ENCODE measurements at regions not wholly inside any gene's neighbourhood (a gene's known extent, or its start where the extent isn't known, plus 50 kb on each side); places are given as distances from the start of the nearest gene placed in this dataset.

DNA sequence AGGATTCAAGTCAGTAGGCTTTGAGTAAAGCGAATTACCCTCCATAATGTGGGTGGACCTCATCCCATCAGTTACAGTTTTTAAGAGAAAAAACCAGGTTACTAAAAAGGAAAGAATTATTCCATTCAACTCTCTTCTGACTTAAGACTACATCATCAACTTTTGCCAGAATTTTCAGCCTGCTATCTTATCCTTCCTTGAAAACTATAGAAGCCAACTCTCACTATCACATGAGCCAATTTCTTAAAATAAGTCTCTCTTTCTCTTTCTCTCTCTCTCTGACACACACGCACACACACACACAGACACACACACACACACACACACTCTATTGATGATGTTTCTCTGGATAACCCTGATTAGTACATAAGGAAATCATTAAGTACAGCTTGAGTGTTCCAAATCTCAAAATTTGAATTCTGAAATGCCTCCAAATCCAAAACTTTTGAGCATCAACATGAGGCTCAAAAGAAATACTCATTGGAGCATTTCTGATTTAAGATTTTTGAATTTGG, 217.0 kb upstream of the PRR20A start:
- H3K4me3 ChIP-seq, result no peak overlapping the region
- no peak for ATAC-seq (replicated peaks in 6 of 8)
- WGBS, 10 experiments, result 0 to 100% (median 87%) methylated on average over 1 to 2 of the region's 2 CpGs
- in situ Hi-C loops (cut with MboI; ENCODE audit: low pct_unique_long_range_greater_than_20kb in 2 of 9, low sequenced_read_pairs in 9 of 9, unreplicated experiment in 9 of 9), result no loop called here
- H3K27ac ChIP-seq, result no peak overlapping the region
- no peaks in the 10 kb centered on the region for H3K4me1 ChIP-seq (replicated peaks in 1 of 2)

GRCh38 chr13:56924401-56924800, 216.3 kb upstream of the PRR20A start:
- Histone ChIP-seq H3K27ac (no peak overlapping the region), H3K4me3 (no peak overlapping the region), H3K4me1 (replicated peaks in 1 of 2) (no peaks in the 10 kb centered on the region)
- 0 to 100% (median 76%) methylated on average over 1 to 2 of the region's 2 CpGs; no CpG with 5 or more reads in 2 of the 10 experiments for WGBS, 10 experiments
- in situ Hi-C loops (cut with MboI; ENCODE audit: low pct_unique_long_range_greater_than_20kb in 2 of 9, low sequenced_read_pairs in 9 of 9, unreplicated experiment in 9 of 9), result no loop called here
- no peak for ATAC-seq (replicated peaks in 6 of 8)

DNA sequence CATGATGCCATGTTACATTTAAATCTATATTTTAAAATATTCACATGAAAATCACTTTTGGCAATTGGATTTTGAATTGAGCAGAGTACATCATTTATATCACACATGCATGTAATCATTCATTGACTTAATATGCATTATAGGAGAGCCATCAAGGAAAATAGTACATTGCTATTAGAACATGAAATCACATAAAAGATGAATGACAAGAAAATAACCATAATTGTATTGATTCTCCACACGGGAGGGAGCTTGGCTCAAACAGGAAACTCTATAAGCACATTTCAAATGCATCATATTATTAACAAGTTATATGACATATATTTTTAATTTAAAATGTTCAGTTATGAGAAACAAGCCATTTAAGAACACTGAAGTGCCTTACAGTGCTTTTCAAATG, 208.6 kb upstream of the PRR20A start:
- in situ Hi-C loops (cut with MboI; ENCODE audit: low pct_unique_long_range_greater_than_20kb in 2 of 9, low sequenced_read_pairs in 9 of 9, unreplicated experiment in 9 of 9), result no loop called here
- no peak for ATAC-seq (replicated peaks in 6 of 8)
- WGBS, 10 experiments, result 0 to 88% (median 42%) methylated on average over 1 of the region's 1 CpG; no CpG with 5 or more reads in 3 of the 10 experiments
- Histone ChIP-seq H3K27ac (no peak overlapping the region), H3K4me3 (no peak overlapping the region), H3K4me1 (replicated peaks in 1 of 2) (no peaks in the 10 kb centered on the region)

DNA sequence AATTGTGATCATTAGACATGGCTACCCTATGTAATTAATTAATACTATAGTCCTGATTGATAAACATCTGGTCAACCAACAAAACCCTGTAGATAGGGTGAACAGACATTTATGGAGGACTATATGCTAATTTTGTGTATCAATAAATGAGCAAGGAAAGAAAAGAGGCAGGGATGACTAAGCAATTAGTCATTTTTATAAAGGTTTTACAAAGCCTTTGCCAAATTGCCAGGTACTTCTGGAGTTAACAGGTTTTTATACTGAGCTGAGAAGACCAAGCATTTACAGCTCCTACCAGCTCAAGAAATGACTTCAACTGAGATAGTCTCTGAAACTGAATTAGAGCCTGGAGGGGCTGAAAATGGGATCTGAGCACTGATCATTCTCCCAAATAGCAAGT, 186.8 kb upstream of the PRR20A start:
- Histone ChIP-seq H3K4me3 (no peak overlapping the region), H3K27ac (no peak overlapping the region), H3K4me1 (replicated peaks in 1 of 2) (no peaks in the 10 kb centered on the region)
- in situ Hi-C loops (cut with MboI; ENCODE audit: low pct_unique_long_range_greater_than_20kb in 2 of 9, low sequenced_read_pairs in 9 of 9, unreplicated experiment in 9 of 9), result no loop called here
- ATAC-seq (replicated peaks in 6 of 8), result no peak

- no peak for ATAC-seq (replicated peaks in 6 of 8)
Observed at GRCh38 chr13:56975647-56976046, 165.1 kb upstream of the PRR20A start.

DNA sequence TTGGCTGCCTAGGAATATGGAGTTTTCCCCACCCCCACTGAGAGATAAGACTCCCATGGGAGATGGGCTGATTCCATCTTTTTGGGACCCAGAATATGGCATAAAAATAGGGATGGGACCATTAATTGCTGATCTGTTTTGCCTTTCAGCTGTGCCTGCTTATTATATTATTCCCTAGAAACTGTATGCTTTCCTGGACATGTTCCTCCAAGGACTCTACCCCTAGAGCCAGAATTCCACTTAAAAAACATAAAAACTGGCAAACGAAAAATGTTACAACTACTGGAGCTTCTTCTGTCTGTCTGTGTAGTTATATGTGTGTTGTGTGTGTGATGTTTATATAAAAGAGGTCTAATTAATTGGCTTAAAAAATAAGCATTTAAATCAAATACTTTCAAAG, 159.9 kb upstream of the PRR20A start:
- in situ Hi-C loops (cut with MboI; ENCODE audit: low pct_unique_long_range_greater_than_20kb in 2 of 9, low sequenced_read_pairs in 9 of 9, unreplicated experiment in 9 of 9), result loop anchor here in 1 of 9 experiments (5.0 kb wide), 1 partner anchor 36 kb away; no protein-coding TSS in a partner anchor
- H3K4me3 ChIP-seq, result no peak overlapping the region
- H3K27ac ChIP-seq, result no peak overlapping the region
- no peaks in the 10 kb centered on the region for H3K4me1 ChIP-seq (replicated peaks in 1 of 2)
- ATAC-seq (replicated peaks in 6 of 8), result no peak
- 0 to 100% (median 33%) methylated on average over 1 of the region's 1 CpG; no CpG with 5 or more reads in 3 of the 10 experiments for WGBS, 10 experiments

More at GRCh38 chr13:56975647-56976046, 165.1 kb upstream of the PRR20A start:
- in situ Hi-C loops (cut with MboI; ENCODE audit: low pct_unique_long_range_greater_than_20kb in 2 of 9, low sequenced_read_pairs in 9 of 9, unreplicated experiment in 9 of 9), result no loop called here
- no peak overlapping the region for H3K27ac ChIP-seq
- 0 to 60% (median 29%) methylated on average over 1 of the region's 1 CpG; no CpG with 5 or more reads in 6 of the 10 experiments for WGBS, 10 experiments
- no peak overlapping the region for H3K4me3 ChIP-seq
- no peaks in the 10 kb centered on the region for H3K4me1 ChIP-seq (replicated peaks in 1 of 2)

- no peak overlapping the region for H3K27ac ChIP-seq
- 0 to 83% (median 43%) methylated on average over 1 to 2 of the region's 2 CpGs; no CpG with 5 or more reads in 2 of the 10 experiments for WGBS, 10 experiments
- ATAC-seq (replicated peaks in 6 of 8), result no peak
- no peak overlapping the region for H3K4me3 ChIP-seq
- in situ Hi-C loops (cut with MboI; ENCODE audit: low pct_unique_long_range_greater_than_20kb in 2 of 9, low sequenced_read_pairs in 9 of 9, unreplicated experiment in 9 of 9), result no loop called here
- H3K4me1 ChIP-seq (replicated peaks in 1 of 2), result no peaks in the 10 kb centered on the region
Observed at GRCh38 chr13:56986121-56986520, 154.6 kb upstream of the PRR20A start.

- H3K4me3 ChIP-seq, result no peak overlapping the region
- H3K4me1 ChIP-seq (replicated peaks in 1 of 2), result no peaks in the 10 kb centered on the region
- H3K27ac ChIP-seq, result no peak overlapping the region
- in situ Hi-C loops (cut with MboI; ENCODE audit: low pct_unique_long_range_greater_than_20kb in 2 of 9, low sequenced_read_pairs in 9 of 9, unreplicated experiment in 9 of 9), result no loop called here
- no peak for ATAC-seq (replicated peaks in 6 of 8)
Observed at GRCh38 chr13:56988543-56988942, 152.2 kb upstream of the PRR20A start.

DNA sequence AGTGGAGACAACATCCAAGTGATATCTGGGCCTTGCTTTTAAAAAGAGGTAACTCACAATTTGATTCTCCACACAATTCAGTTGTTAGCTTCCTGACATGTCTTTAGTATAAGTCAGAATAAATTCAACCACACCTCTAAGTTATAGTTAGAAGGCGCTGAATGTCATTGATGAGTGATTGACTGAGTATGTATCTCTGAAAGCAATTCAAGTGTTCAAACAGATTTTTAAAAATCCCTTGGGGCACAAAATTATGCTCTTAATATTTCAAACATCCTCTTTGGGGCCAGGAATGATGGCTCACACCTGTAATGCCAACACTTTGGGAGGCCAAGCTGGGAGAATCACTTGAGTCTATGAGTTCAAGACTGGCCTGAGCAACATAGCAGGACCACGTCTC, 137.0 kb upstream of the PRR20A start:
- ATAC-seq (replicated peaks in 6 of 8), result no peak
- Histone ChIP-seq H3K27ac (no peak overlapping the region), H3K4me3 (no peak overlapping the region), H3K4me1 (replicated peaks in 1 of 2) (no peaks in the 10 kb centered on the region)
- 0 to 100% (median 83%) methylated on average over 1 to 2 of the region's 2 CpGs; no CpG with 5 or more reads in 1 of the 10 experiments for WGBS, 10 experiments
- in situ Hi-C loops (cut with MboI; ENCODE audit: low pct_unique_long_range_greater_than_20kb in 2 of 9, low sequenced_read_pairs in 9 of 9, unreplicated experiment in 9 of 9), result no loop called here

DNA sequence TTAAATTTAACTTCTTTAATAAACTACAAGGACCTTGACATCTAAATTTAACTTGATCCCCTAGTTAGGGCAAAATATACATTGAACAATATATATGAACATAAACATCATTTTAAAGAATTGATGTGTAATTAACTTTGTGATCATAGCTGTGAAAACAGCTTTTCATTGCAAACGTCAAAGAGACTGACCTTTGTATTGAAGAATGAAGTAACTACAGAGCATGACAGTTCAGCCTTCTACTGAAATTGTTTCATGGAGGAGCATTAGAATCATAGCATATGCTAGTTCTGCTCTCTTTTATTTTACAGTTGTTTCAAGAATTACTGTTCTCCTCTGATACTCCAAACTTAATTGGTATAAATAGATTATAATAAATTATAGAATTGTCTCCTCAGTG, 123.4 kb upstream of the PRR20A start:
- Histone ChIP-seq H3K4me1 (replicated peaks in 1 of 2) (no peaks in the 10 kb centered on the region), H3K4me3 (no peak overlapping the region), H3K27ac (no peak overlapping the region)
- WGBS, 10 experiments, result 0 to 86% (median 75%) methylated on average over 1 of the region's 1 CpG; no CpG with 5 or more reads in 3 of the 10 experiments
- no peak for ATAC-seq (replicated peaks in 6 of 8)
- in situ Hi-C loops (cut with MboI; ENCODE audit: low pct_unique_long_range_greater_than_20kb in 2 of 9, low sequenced_read_pairs in 9 of 9, unreplicated experiment in 9 of 9), result loop anchor here in 1 of 9 experiments (5.0 kb wide), 1 partner anchor 35 kb away; no protein-coding TSS in a partner anchor

- WGBS, 10 experiments, result 3 to 93% (median 72%) methylated on average over 1 to 8 of the region's 8 CpGs
- in situ Hi-C loops (cut with MboI; ENCODE audit: low pct_unique_long_range_greater_than_20kb in 2 of 9, low sequenced_read_pairs in 9 of 9, unreplicated experiment in 9 of 9), result loop anchor here in 1 of 9 experiments (5.0 kb wide), 1 partner anchor 37 kb away; no protein-coding TSS in a partner anchor
- Histone ChIP-seq H3K27ac (no peak overlapping the region), H3K4me3 (no peak overlapping the region), H3K4me1 (replicated peaks in 1 of 2) (no peaks in the 10 kb centered on the region)
- ATAC-seq (replicated peaks in 6 of 8), result no peak
Observed at GRCh38 chr13:57018915-57019314, 121.8 kb upstream of the PRR20A start.

- in situ Hi-C loops (cut with MboI; ENCODE audit: low pct_unique_long_range_greater_than_20kb in 2 of 9, low sequenced_read_pairs in 9 of 9, unreplicated experiment in 9 of 9), result no loop called here
- WGBS, 10 experiments, result 43 to 100% (median 83%) methylated on average over 2 to 6 of the region's 6 CpGs; no CpG with 5 or more reads in 1 of the 10 experiments
- no peaks in the 10 kb centered on the region for H3K4me1 ChIP-seq (replicated peaks in 1 of 2)
- H3K27ac ChIP-seq, result no peak overlapping the region
- no peak overlapping the region for H3K4me3 ChIP-seq
- ATAC-seq (replicated peaks in 6 of 8), result no peak
Observed at GRCh38 chr13:57030671-57031070, 110.0 kb upstream of the PRR20A start.

GRCh38 chr13:57036290-57036689, 104.4 kb upstream of the PRR20A start:
- in situ Hi-C loops (cut with MboI; ENCODE audit: low pct_unique_long_range_greater_than_20kb in 2 of 9, low sequenced_read_pairs in 9 of 9, unreplicated experiment in 9 of 9), result no loop called here
- ATAC-seq (replicated peaks in 6 of 8), result no peak
- no peak overlapping the region for H3K27ac ChIP-seq
- WGBS, 10 experiments, result 17 to 100% (median 97%) methylated on average over 1 to 4 of the region's 4 CpGs; no CpG with 5 or more reads in 1 of the 10 experiments
- no peak overlapping the region for H3K4me3 ChIP-seq
- H3K4me1 ChIP-seq (replicated peaks in 1 of 2), result no peaks in the 10 kb centered on the region

DNA sequence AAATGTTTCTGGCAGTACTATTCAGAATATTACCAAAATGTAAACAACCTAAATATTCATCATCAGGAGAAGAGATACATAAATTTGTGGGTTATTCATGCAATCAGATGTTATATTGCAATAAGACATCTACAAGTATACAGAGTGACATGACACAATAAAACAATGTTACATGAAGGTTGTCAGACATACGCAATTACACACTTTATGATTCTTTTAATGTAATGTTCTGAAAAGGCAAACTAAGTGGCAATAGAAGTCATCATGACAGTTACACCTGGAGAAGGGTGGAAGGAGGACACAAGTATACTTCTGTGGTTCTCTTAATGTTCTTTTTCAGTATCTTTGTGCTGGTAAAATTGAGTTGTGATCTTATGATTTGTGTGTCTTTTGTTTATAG, 95.8 kb upstream of the PRR20A start:
- H3K4me1 ChIP-seq (replicated peaks in 1 of 2), result peaks cover 3 to 6% of the 10 kb centered on the region in 2 donors
- H3K4me3 ChIP-seq, result no peak overlapping the region
- ATAC-seq (replicated peaks in 6 of 8), result no peak
- WGBS, 10 experiments, result 0 to 80% (median 54%) methylated on average over 1 of the region's 1 CpG; no CpG with 5 or more reads in 4 of the 10 experiments
- no peak overlapping the region for H3K27ac ChIP-seq
- in situ Hi-C loops (cut with MboI; ENCODE audit: low pct_unique_long_range_greater_than_20kb in 2 of 9, low sequenced_read_pairs in 9 of 9, unreplicated experiment in 9 of 9), result no loop called here

Measured in motor neuron (in vitro differentiated cells).